HG03457 (cell line): ENCODE measurements at regions not wholly inside any gene's neighbourhood (a gene's known extent, or its start where the extent isn't known, plus 50 kb on each side); places are given as distances from the start of the nearest gene placed in this dataset.

Source experiments
- ATAC-seq: cut with Tn5 transposase; IDR thresholded peaks from one replicate; pipeline ENCODE4 v1.9.1; 2021; ENCODE audit warnings: moderate number of reproducible peaks; ENCODE audit not compliant: unreplicated experiment

GRCh38 chr18:46373791-46374190 lies 269.6 kb downstream of the HAUS1 start:
- ATAC-seq, result no peak

DNA sequence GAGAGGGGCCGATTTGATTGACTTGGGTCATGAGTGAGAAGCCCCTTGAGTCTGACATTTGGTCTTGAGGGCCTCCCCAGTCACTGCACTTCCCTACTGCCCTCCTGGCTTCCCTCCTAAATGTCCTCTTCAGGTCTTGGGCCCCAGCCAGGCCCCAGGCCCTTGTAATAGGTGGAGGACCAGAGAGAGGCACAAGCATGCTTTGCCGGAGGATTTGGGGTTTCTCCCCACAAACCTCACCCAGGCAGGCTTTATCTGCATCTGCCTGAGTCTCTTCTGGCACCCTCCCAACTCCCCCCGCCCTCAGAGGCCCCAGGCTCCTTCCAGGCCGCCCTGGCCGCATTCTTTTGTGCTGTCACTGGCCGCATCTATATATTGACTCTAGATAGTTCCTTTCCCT lies 270.7 kb downstream of the HAUS1 start:
- no peak for ATAC-seq

DNA sequence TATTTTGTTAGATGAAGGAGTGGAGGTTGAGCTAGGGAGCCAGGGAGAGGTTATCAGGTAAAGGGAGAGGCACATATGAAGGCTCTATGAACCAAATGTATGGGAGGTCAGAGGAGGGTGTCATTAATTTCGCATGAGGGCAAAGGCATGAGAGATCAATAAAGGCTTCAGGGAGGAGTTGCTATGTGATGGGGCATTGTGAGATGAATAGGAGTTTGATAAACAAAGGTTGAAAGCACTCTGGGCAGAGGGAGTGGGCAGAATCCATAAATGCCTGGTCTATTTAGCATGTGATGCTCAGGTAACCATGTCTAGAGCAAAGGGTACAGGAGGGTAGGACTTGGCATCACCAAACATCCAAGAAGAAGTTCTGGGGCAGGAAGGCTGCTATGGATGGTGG lies 273.4 kb downstream of the HAUS1 start:
- ATAC-seq, result no peak

DNA sequence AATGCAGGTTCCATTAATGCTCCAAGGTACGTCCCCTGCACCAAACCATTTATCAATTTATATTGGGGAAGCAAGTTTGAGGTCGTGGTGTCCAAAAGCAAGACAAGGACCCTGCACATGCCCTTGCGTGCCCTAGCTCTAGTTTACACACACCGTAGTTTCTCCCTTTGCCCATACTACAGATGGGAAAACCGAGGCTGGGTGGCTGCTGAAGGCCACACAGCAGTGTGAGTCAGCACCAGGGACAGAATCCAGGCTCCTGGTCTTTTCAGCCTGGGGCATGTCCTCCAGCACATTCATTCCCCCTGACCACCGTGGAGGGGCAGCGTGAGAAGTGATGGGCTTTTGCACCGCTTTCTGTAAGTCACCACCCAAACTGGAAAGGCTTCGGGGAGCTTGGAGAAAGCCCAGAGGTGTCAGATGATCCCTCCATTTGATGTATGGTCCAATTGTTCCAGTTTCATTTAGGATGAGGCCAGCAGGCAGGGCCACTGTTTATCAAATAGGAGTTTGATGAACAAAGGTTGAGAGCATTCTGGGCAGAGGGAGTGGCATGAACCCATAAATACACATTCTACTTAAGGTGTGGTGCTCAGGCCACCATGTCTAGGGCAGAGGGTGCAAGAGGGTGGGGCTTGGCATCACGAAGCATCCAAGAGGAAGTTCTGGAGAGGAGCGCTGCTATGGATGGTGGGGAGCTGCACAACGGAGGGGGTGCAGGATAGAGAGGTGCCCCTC lies 274.1 kb downstream of the HAUS1 start:
- no peak for ATAC-seq

GRCh38 chr18:46378864-46379207 lies 274.7 kb downstream of the HAUS1 start:
- no peak for ATAC-seq

GRCh38 chr18:46379323-46379950 lies 275.3 kb downstream of the HAUS1 start:
- no peak for ATAC-seq

DNA sequence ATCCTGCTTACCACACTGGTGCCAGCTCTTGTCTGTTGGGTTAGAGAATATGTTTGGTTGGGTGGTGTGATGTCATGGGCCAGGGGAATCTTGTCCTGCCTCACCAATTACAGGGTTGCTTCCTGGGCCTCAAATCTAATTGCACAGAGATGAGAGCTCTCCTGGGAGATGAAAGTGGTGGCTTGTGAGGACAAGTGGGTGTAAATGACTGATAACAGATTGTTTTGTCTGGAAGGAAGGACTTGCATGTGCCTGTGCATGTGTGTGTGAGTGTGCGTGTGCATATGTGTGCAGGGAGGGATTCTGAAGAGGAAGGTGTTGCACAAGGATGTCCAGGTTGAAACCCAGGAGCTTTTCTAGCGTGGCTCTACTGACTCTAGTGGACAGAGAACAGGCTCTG lies 271.9 kb downstream of the LOXHD1 start:
- no peak for ATAC-seq

GRCh38 chr18:46386788-46387187 lies 270.2 kb downstream of the LOXHD1 start:
- ATAC-seq, result no peak

DNA sequence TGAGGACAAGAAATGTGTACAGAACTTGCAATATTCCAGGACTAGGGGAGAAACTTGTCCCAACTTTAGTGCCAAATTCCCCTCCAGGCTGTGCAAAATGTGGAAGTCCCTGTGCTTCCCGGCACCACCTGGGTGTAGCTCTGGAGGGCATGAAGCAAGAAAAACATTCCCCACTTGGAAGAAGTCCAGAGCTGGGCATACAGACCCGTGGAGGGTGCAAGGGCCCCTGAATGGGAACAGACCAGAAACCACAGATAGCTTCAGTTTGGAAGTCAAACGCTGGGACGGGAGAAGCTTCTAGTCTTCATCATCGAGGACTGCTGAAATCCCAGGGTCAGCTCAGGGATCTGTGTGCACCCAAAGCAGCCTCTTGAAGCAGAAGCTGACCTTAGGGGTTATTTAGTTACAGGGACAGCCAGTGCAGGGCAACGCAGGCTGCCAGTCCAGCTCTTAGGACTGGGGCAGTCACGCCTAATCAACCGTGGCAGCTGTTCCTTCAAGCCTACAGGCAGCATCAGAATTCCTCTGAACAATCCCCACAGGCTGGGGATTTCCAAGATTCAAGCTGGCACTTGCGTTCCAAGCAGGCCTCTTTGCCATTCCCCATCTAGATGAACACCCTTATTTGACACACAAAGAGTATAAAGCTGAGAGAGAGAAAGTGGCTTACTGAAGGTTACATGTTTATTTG lies 269.4 kb downstream of the LOXHD1 start:
- no peak for ATAC-seq

DNA sequence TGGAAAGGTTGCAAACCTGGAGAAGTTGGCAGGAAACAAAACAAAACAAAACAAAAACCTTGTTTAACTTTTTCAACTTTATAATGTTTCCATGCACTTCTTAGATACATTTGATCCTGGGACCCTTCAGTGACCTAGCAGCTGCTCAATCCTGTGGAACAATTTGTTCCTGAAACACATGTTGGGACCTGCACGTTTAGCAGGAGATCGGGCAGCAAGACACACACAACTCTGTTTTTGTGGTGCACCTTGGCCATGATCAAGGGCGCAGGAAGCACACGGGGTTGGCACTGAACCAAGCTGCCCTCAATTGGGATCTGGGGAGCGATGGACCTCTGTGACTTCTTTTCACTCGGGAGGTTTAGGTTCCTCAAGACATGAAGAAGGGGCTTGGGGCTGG lies 268.7 kb downstream of the LOXHD1 start:
- ATAC-seq, result no peak

GRCh38 chr18:46392576-46392975 lies 264.4 kb downstream of the LOXHD1 start:
- ATAC-seq, result no peak

DNA sequence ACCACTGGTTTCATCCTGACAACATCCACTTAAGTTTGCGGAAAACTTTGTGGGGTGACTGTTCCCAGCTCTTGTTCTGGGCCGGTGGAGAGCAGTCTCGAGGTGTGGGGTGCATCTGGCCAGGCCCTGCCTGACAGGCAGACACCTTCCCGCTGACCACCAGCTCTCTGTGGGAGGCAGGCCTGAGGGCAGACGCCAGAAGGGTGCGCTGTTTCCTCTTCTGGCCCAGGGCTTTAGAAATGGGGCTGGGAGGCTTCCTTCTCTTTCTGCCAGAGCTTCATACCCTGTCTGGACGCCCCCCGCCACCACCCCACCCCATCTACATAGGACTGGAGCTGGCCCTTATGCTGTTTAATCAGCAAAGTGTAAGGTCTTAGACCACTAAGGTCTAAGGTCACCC lies 263.8 kb downstream of the LOXHD1 start:
- ATAC-seq, result no peak

GRCh38 chr18:46393961-46394360 lies 263.1 kb downstream of the LOXHD1 start:
- ATAC-seq, result no peak

DNA sequence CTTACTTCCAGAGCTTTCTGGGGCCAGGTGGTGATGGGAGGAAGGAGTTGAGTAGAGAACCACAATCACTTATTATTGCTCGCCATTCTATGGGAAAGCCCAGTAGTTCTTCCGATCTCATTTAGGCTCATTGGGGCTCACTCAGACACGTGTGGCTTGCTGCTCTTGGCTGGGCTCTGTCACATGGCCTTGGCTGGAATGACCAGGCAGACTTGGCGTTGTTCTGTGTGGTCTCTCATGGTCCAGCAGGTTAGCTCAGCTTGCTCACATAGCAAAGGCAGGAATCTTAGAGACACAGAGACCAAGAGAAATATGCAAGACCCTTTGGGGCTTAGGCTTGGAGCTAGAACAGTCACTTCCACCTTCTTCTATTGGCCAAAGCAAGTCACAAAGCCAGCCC lies 261.2 kb downstream of the LOXHD1 start:
- no peak for ATAC-seq

DNA sequence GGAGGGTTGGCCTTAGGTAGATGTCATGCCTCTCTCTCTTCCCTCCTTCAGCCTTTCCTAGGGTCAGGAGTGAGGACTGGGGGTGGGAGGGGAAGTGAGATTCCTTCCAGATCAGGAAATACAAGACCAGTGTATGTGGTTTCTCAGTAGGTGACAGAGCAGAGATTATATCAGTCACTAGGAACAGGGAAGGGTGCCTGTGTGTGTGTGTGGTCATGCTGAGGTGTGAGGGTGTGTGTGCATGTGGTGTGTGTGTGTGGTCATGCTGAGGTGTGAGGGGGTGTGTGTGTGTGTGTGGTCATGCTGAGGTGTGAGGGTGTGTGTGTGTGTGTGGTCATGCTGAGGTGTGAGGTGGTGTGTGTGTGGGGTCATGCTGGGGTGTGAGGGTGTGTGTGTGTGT lies 259.8 kb downstream of the LOXHD1 start:
- ATAC-seq, result no peak

- ATAC-seq, result no peak
Observed at GRCh38 chr18:46398005-46398404, 259.0 kb downstream of the LOXHD1 start.

DNA sequence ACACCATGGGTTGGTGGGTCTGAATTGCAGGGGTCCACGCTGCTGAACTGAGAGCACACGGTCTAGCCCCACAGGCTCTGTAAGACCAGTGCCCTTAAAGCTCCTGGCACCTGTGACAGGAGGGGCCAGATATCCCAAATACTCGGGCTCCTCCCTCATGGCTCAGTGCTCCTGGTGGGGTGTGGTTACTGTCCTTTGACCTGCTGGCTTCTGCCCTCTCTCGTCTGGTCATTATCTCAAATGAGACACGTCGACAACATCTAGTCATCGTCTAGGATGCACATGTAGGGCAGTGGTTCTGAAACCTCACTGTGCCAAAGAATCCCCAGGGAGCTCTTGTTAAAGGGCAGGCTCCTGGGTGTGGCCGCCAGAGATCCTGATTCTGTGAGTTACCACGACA lies 258.4 kb downstream of the LOXHD1 start:
- no peak for ATAC-seq

- no peak for ATAC-seq
Observed at GRCh38 chr18:46399303-46399702, 257.7 kb downstream of the LOXHD1 start.

GRCh38 chr18:46400449-46400848 lies 256.6 kb downstream of the LOXHD1 start:
- ATAC-seq, result no peak

DNA sequence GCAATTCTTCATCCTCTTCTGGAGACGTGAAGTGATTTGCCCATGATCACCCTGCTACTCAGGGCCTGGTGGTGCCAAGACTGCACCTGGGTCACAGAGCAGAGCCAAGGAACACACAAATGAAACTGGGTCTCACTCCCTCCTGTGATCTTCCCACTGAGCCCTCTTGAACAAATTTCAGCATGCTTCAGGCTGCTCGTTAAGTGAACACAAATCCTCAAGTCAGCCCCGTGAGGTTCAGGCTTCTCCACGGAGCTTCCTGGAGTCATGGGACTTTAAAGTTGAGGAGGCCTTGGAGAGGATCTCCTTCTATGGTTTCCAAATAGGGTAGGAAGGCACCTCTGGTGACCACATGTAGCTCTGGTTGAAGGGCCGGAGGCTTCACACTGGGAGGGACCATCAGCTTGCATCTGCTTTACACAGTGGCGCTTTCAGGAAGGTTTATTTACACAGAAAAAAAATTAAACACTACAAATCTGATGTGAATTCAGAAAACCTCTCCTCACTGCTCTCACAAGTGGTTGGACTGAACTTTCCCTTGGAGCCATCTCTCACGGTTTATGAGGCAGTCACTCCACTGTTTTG lies 255.4 kb downstream of the LOXHD1 start:
- ATAC-seq, result no peak

- ATAC-seq, result no peak
Observed at GRCh38 chr18:46402396-46402795, 254.6 kb downstream of the LOXHD1 start.

DNA sequence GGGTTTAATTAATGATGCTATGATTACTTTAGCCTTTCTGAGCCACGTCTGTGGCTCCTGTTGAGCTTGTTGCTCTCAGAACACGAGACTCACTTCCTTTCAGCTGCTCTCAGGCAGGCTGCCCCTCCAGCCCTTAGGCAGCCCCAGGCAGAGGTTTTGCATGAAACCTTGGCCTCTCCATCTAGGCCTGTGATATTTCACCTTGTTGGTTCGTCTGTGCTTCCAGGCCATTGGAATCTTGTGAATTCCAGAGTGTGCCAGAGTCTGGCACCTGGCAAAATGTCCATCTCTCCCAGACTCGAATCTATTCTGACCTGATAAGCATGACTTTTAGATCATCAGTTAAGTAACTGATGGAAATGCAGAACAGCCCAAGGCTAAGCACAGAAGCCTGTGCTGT lies 254.1 kb downstream of the LOXHD1 start:
- ATAC-seq, result no peak
